B cell (primary cell): ENCODE measurements at regions not wholly inside any gene's neighbourhood (a gene's known extent, or its start where the extent isn't known, plus 50 kb on each side); places are given as distances from the start of the nearest gene placed in this dataset.

Experiments
- ATAC-seq: fragments of 200-7000 bp; cut with Tn5 transposase; one replicate; pipeline ENCODE4 v1.10.0; 2021; ENCODE audit warnings: low read depth, mild to moderate bottlenecking, moderate number of reproducible peaks, moderate library complexity
- CTCF ChIA-PET: fragments of 350-600 bp; sonication (Branson Sonifier 250); formaldehyde crosslinking; loops from one replicate; lab custom pipeline; 2021; ENCODE audit warnings: antibody characterized with exemption, inconsistent platforms; lab: Charles Lee
- POLR2A ChIA-PET: fragments of 350-600 bp; sonication (Branson Sonifier 250); formaldehyde crosslinking; loops from one replicate; lab custom pipeline; 2021; ENCODE audit warnings: antibody characterized with exemption; lab: Charles Lee
- DNase-seq: peaks from one replicate; pipeline ENCODE4 v3.0.0; 2013
- H2AFZ ChIP-seq: 2 replicates; pipeline ENCODE4 v1.6.1; 2012; ENCODE audit warnings: mild to moderate bottlenecking, low read depth, low read length; ENCODE audit not compliant: insufficient read depth, poor library complexity, severe bottlenecking
- H3K27ac ChIP-seq, 2 donors: 1 replicate in 1 of 2; 2 replicates in 1 of 2; pipeline ENCODE4 v1.5.1; 2012 to 2013; ENCODE audit warnings: low read length in 2 of 2, mild to moderate bottlenecking in 2 of 2, moderate library complexity in 1 of 2
- H3K27me3 ChIP-seq, 4 experiments: fragments of 200-600 bp in 1 of 4; sonication (generic) in 1 of 4; replicated peaks in 1 of 4; 1 replicate in 2 of 4; 2 replicates in 2 of 4; pipeline versions ENCODE4 v1.6.1 to v1.7.0; 2013 to 2016; ENCODE audit warnings: low read length in 3 of 4, mild to moderate bottlenecking in 2 of 4, mixed read lengths in 1 of 4, moderate library complexity in 1 of 4; ENCODE audit not compliant: insufficient read depth in 4 of 4, control insufficient read depth in 3 of 4; ENCODE audit errors: control extremely low read depth in 1 of 4
- H3K36me3 ChIP-seq, 2 experiments: replicated peaks in 1 of 2; 1 replicate in 1 of 2; 2 replicates in 1 of 2; pipeline versions ENCODE4 v1.6.1 to v1.7.1; 2013; ENCODE audit warnings: low read length in 1 of 2; ENCODE audit not compliant: insufficient read depth in 2 of 2, control insufficient read depth in 1 of 2; ENCODE audit errors: control extremely low read depth in 1 of 2, extremely low read depth in 1 of 2
- H3K4me1 ChIP-seq, 2 donors: fragments of 200-600 bp in 1 of 2; sonication (generic) in 1 of 2; 1 replicate in 1 of 2; 2 replicates in 1 of 2; pipeline versions ENCODE4 v1.5.1 to v1.6.1; 2013 to 2017; ENCODE audit warnings: low read length in 2 of 2; ENCODE audit not compliant: control insufficient read depth in 2 of 2, insufficient read depth in 2 of 2
- H3K4me2 ChIP-seq: replicated peaks from 2 replicates; pipeline ENCODE3; 2012; ENCODE audit warnings: mild to moderate bottlenecking, low read depth, low read length; ENCODE audit not compliant: poor library complexity, severe bottlenecking
- H3K4me3 ChIP-seq, 5 experiments: fragments of 200-600 bp in 1 of 5; sonication (generic) in 1 of 5; 1 replicate in 3 of 5; 2 replicates in 2 of 5; pipeline versions ENCODE4 v1.5.1 to v1.7.0; 2011 to 2016; ENCODE audit warnings: low read length in 4 of 5, mild to moderate bottlenecking in 4 of 5, low read depth in 2 of 5, control low read depth in 1 of 5, moderate library complexity in 1 of 5; ENCODE audit not compliant: insufficient read depth in 1 of 5; ENCODE audit errors: control extremely low read depth in 1 of 5, extremely low read depth in 1 of 5
- H3K79me2 ChIP-seq: fragments of 200-600 bp; sonication (generic); one replicate; pipeline ENCODE4 v1.6.0; 2016; ENCODE audit warnings: low read length; ENCODE audit not compliant: control insufficient read depth, insufficient read depth
- H3K9ac ChIP-seq: fragments of 200-600 bp; sonication (generic); 2 replicates; pipeline ENCODE4 v1.6.1; 2017; ENCODE audit warnings: mild to moderate bottlenecking, low read length, moderate library complexity
- H3K9me3 ChIP-seq, 3 donors: one replicate each; pipeline versions ENCODE4 v1.6.1 to v1.7.1; 2013; ENCODE audit warnings: low read length in 2 of 3; ENCODE audit not compliant: control insufficient read depth in 2 of 3, insufficient read depth in 1 of 3; ENCODE audit errors: control extremely low read depth in 1 of 3
- H4K20me1 ChIP-seq: 2 replicates; pipeline ENCODE4 v1.6.0; 2012; ENCODE audit warnings: mild to moderate bottlenecking, low read length; ENCODE audit not compliant: insufficient read depth, control insufficient read depth, poor library complexity, severe bottlenecking
- H3K27ac Mint-ChIP-seq: one replicate; pipeline ENCODE4 v1.8.0; 2021; ENCODE audit warnings: mixed read lengths
- H3K27me3 Mint-ChIP-seq: one replicate; pipeline ENCODE4 v1.8.0; 2021; ENCODE audit warnings: mixed read lengths
- H3K4me1 Mint-ChIP-seq: one replicate; pipeline ENCODE4 v1.8.0; 2021; ENCODE audit warnings: mixed read lengths
- H3K4me3 Mint-ChIP-seq: one replicate; pipeline ENCODE4 v1.8.0; 2021; ENCODE audit warnings: mixed read lengths
- H3K9me3 Mint-ChIP-seq: one replicate; pipeline ENCODE4 v1.8.0; 2022; ENCODE audit warnings: mixed read lengths; ENCODE audit not compliant: insufficient read depth
- EZH2 ChIP-seq: IDR thresholded peaks from 2 replicates; pipeline ENCODE4 v1.6.1; 2012; ENCODE audit warnings: borderline replicate concordance, low read depth, mild to moderate bottlenecking, moderate library complexity, low read length; ENCODE audit not compliant: insufficient read depth, poor library complexity, severe bottlenecking
- WGBS: methylation state at CpG from one replicate; pipeline ENCODE4 v1.1.5; 2013; ENCODE audit warnings: missing lambda C conversion rate; ENCODE audit not compliant: insufficient coverage; 5-methylcytosine and 5-hydroxymethylcytosine counted together
- intact Hi-C: fragments of 100-400 bp; cut with micrococcal nuclease; formaldehyde crosslinking; loops from one replicate; pipeline ENCODE4 v1.10.0; 2022
- TF ChIP-seq, protein P1 (sequence below): fragments of 200-600 bp; IDR thresholded peaks from one replicate; pipeline ENCODE4 v1.8.0; 2022; ENCODE audit warnings: antibody characterized with exemption, mild to moderate bottlenecking

DNA sequence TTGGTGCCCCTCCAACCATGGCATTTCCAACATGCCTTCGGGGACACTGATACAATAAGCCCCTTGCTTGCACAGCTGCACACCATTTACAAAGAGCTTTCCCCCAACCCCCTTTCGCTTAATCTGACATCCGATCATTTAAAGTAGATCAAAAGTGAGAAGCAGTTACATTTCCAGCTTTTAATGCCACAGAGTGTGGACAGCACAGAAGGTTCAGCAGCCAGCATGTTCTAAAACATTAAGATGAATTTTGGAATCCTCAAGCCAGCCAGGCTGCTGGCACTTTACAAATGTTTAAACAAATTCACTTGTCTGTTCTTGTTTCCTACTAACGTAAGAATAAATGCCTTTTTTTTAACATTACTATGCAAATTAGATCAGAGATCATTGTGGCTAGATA lies 284.4 kb upstream of the LDB2 start:
- H2AFZ ChIP-seq = no peak overlapping the region
- 80% methylated on average over 1 of the region's 4 CpGs for WGBS
- no peak for ATAC-seq

DNA sequence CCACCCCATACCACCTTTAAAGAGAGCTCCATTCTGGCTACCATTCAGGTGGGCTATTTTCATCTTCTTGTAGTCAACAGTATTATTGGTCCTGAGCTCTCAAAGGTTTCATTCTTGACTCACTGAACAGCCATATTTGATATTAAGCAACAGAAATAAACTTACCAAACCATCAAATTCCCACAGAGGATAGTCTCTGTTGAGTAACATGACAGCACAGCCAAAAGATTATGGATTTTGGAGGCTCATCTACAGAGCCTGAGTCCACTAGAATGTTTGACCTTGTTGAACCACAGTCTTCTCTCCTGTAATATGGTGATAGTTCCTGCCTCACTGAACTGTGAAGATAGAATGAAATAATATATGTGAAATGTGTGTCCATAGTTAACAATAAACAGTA lies 276.3 kb upstream of the LDB2 start:
- H3K27me3 Mint-ChIP-seq = no peaks in the 10 kb centered on the region

More for the DNA sequence above, 284.4 kb upstream of the LDB2 start:
- Histone ChIP-seq H3K4me3 (no peak overlapping the region), H3K9me3 (no peaks in the 10 kb centered on the region), H3K4me1 (no peaks in the 10 kb centered on the region), H4K20me1 (no peaks in the 10 kb centered on the region), H3K4me2 (no peak overlapping the region), H3K27ac (no peak overlapping the region), H3K79me2 (no peaks in the 10 kb centered on the region), H3K9ac (no peak overlapping the region), H3K36me3 (no peaks in the 10 kb centered on the region), H3K27me3 (no peaks in the 10 kb centered on the region)
- ChIA-PET POLR2A (no interaction called here), CTCF (no interaction called here)
- intact Hi-C loops = no loop called here
- Mint-ChIP-seq H3K9me3 (peaks cover 6% of the 10 kb centered on the region), H3K4me1 (no peaks in the 10 kb centered on the region), H3K4me3 (no peak overlapping the region), H3K27me3 (no peaks in the 10 kb centered on the region), H3K27ac (no peak overlapping the region)
- no peak for DNase-seq
- TF ChIP-seq, protein P1, sequence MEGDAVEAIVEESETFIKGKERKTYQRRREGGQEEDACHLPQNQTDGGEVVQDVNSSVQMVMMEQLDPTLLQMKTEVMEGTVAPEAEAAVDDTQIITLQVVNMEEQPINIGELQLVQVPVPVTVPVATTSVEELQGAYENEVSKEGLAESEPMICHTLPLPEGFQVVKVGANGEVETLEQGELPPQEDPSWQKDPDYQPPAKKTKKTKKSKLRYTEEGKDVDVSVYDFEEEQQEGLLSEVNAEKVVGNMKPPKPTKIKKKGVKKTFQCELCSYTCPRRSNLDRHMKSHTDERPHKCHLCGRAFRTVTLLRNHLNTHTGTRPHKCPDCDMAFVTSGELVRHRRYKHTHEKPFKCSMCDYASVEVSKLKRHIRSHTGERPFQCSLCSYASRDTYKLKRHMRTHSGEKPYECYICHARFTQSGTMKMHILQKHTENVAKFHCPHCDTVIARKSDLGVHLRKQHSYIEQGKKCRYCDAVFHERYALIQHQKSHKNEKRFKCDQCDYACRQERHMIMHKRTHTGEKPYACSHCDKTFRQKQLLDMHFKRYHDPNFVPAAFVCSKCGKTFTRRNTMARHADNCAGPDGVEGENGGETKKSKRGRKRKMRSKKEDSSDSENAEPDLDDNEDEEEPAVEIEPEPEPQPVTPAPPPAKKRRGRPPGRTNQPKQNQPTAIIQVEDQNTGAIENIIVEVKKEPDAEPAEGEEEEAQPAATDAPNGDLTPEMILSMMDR = no peak
- no peak for TF ChIP-seq EZH2

More for the DNA sequence above, 276.3 kb upstream of the LDB2 start:
- Histone ChIP-seq H3K9ac (no peak overlapping the region), H3K9me3 (no peaks in the 10 kb centered on the region), H3K27me3 (no peaks in the 10 kb centered on the region), H3K4me2 (no peak overlapping the region), H3K4me1 (no peaks in the 10 kb centered on the region), H2AFZ (no peak overlapping the region), H3K36me3 (no peaks in the 10 kb centered on the region), H4K20me1 (no peaks in the 10 kb centered on the region), H3K4me3 (no peak overlapping the region), H3K27ac (no peak overlapping the region), H3K79me2 (no peaks in the 10 kb centered on the region)
- DNase-seq (no peak), ATAC-seq (no peak)
- TF ChIP-seq EZH2 = no peak
- TF ChIP-seq, protein P1 = no peak
- Mint-ChIP-seq H3K27ac (no peak overlapping the region), H3K9me3 (no peaks in the 10 kb centered on the region), H3K4me3 (no peak overlapping the region), H3K4me1 (no peaks in the 10 kb centered on the region)
- intact Hi-C loops = no loop called here
- ChIA-PET CTCF (no interaction called here), POLR2A (no interaction called here)
